Kidney epithelial cell (primary cell): ENCODE measurements at regions not wholly inside any gene's neighbourhood (a gene's known extent, or its start where the extent isn't known, plus 50 kb on each side); places are given as distances from the start of the nearest gene placed in this dataset.
A peak's percentile ranks its signal among the peaks of the same experiment; 100 is the strongest.
"Not testable (repeated sequence)": the region's sequence is repeated elsewhere in the genome, so short reads cannot be mapped to it uniquely, and the experiment has no call there.

Experiments
- DNase-seq: peaks from one replicate; pipeline ENCODE4 v3.0.0-alpha.2; 2010; ENCODE audit warnings: low read depth
- H3K27me3 ChIP-seq: 2 replicates; pipeline ENCODE4 v1.6.0; 2011; ENCODE audit warnings: low read length; ENCODE audit not compliant: control insufficient read depth, insufficient read depth
- H3K36me3 ChIP-seq: 2 replicates; pipeline ENCODE4 v1.5.1; 2011; ENCODE audit warnings: low read length; ENCODE audit not compliant: control insufficient read depth, insufficient read depth
- H3K4me3 ChIP-seq: 2 replicates; pipeline ENCODE4 v1.5.1; 2011; ENCODE audit warnings: low read depth, mild to moderate bottlenecking, control low read depth, low read length
- CTCF ChIP-seq: IDR thresholded peaks from 2 replicates; pipeline ENCODE4 v1.5.1; 2011; ENCODE audit warnings: mild to moderate bottlenecking, moderate library complexity, low read length, control low read depth, inconsistent platforms; ENCODE audit not compliant: insufficient read depth, poor library complexity, severe bottlenecking

GRCh38 chr4:171334549-171334948, 478.7 kb upstream of the GALNTL6 start:
- no peaks in the 10 kb centered on the region for H3K27me3 ChIP-seq
- no peaks in the 10 kb centered on the region for H3K36me3 ChIP-seq
- H3K4me3 ChIP-seq = no peak overlapping the region
- DNase-seq = no peak
- TF ChIP-seq CTCF = no peak

- DNase-seq = no peak
- no peak for TF ChIP-seq CTCF
- no peaks in the 10 kb centered on the region for H3K27me3 ChIP-seq
- no peak overlapping the region for H3K4me3 ChIP-seq
- H3K36me3 ChIP-seq = no peaks in the 10 kb centered on the region
Measured at GRCh38 chr4:171308661-171309060, 504.5 kb upstream of the GALNTL6 start.

- DNase-seq, H3K36me3 ChIP-seq, H3K27me3 ChIP-seq: not testable (repeated sequence)
- H3K4me3 ChIP-seq = peak overlapping the region; percentile 14
Measured at GRCh38 chr4:171298048-171298718, 515.0 kb upstream of the GALNTL6 start.

GRCh38 chr4:171288816-171289432, 524.3 kb upstream of the GALNTL6 start:
- no peak for DNase-seq
- H3K27me3 ChIP-seq = no peaks in the 10 kb centered on the region
- H3K36me3 ChIP-seq = no peaks in the 10 kb centered on the region
- no peak overlapping the region for H3K4me3 ChIP-seq
- TF ChIP-seq CTCF = no peak

GRCh38 chr4:171281359-171281758, 531.8 kb upstream of the GALNTL6 start:
- Histone ChIP-seq H3K27me3 (no peaks in the 10 kb centered on the region), H3K36me3 (no peaks in the 10 kb centered on the region), H3K4me3 (no peak overlapping the region)
- TF ChIP-seq CTCF = no peak
- no peak for DNase-seq

GRCh38 chr4:171279131-171279530, 534.1 kb upstream of the GALNTL6 start:
- Histone ChIP-seq H3K4me3 (no peak overlapping the region), H3K27me3 (no peaks in the 10 kb centered on the region), H3K36me3 (no peaks in the 10 kb centered on the region)
- no peak for TF ChIP-seq CTCF
- no peak for DNase-seq
